GM18520 (cell line): ENCODE measurements at regions not wholly inside any gene's neighbourhood (a gene's known extent, or its start where the extent isn't known, plus 50 kb on each side); places are given as distances from the start of the nearest gene placed in this dataset.

Source experiments
- ATAC-seq: cut with Tn5 transposase; IDR thresholded peaks from one replicate; pipeline ENCODE4 v1.9.1; 2021; ENCODE audit not compliant: unreplicated experiment

DNA sequence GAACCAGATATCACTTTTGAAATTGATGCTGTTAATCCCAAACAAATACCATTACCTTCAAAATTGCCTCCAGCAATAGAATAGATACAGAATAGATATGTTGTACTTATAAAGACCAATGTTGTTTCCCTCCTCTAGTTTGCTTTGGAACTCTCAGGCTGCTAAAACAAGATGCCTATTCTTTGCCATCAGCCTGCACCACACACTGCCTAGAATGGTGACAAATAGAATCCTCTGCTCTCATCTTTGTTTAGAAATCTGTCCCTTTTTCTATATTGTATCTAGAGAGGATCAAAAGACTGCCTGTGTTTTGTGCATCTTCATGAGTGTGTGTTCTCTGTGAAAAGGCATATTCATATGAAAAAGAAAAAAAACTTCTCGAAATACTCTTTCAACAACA lies 349.2 kb upstream of the CCDC54 start:
- ATAC-seq = no peak

DNA sequence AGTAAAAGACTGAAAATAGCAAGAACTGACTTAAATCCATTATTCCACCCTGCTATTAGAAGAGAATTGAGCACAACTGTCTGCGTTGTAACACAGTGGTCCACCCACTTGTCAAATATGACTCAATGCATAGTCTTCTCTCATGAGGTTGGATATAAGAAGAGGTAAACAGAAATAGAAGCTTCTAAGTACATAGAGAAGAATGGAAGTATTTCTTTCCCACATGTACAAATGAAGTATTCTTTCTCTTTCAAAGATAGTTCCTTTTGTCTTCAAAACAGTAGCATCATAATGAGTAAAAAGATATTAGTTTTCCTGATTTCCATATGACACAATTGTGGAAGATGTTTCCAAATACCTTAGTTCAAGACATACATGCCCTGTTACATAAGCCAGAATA lies 348.6 kb upstream of the CCDC54 start:
- ATAC-seq = no peak

DNA sequence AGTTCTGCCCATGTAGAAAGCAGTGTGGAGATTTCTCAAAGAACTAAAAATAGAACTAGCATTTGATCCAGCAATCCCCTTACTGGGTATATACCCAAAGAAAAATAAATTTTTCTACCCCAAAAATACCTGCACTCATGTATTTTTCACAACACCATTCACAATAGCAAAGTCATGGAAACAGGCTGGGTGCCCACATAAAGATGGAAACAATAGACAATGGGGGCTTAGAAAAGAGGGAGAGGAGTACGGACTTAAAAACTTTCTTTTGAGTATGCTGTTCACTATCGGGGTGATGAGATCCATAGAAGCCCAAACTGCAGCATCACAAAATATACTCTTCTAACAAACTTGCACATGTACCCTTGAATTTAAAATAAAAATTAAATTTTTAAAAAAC lies 345.1 kb upstream of the CCDC54 start:
- no peak for ATAC-seq

DNA sequence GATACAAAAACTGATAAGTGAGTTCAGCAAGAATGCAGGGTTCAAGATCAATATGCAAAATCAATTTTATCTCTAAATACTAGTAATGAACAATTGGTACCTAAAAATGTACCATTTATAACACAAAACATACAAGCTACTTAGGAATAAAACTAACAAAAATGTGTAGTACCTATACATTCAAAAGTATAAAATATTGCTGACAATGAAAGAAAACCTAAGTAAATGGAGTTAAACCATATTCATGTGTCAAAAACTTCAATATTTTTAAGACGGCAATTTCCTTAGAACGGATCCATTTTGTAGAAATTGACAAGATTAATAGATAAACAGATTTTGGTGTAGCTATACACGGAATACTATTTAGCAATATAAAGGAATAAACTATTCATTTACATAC lies 343.1 kb upstream of the CCDC54 start:
- ATAC-seq = no peak

DNA sequence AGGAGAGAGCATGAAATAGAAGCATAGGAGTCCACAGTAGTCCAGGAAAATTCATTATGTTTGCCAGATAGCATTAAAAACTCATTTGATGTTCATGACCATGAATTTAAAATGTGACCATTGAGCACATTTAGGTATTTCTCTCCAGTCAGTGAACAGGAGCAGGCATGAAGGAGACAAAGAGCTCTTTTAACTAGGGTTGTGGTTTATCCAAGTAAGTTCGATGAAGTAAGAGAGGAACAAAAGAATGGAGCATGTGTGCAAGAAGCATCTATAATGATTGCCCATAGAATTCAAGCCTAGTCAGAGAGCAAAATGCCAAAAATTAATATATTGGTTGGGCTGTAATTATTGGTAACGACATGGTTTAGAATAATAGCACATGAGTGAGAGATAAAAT lies 342.1 kb upstream of the CCDC54 start:
- ATAC-seq = no peak

DNA sequence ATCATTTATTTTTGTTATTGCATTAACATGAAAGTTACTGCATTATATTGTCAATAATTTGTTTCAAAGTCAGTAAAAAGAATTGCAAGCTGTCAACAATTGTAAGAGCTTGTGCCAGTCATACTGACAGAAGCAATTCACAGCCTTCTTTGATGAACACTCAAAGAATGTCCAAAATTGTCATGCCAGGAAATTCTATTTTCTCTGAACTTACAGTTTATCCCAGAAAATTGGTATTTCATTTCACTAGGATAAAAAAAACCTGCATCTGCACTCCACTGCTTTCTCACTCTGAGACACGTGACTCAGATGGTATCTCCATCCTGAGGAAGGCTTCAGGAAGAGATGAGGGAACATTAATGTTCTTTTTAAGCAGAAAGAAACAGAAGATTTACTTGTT lies 332.6 kb upstream of the CCDC54 start:
- ATAC-seq = no peak

DNA sequence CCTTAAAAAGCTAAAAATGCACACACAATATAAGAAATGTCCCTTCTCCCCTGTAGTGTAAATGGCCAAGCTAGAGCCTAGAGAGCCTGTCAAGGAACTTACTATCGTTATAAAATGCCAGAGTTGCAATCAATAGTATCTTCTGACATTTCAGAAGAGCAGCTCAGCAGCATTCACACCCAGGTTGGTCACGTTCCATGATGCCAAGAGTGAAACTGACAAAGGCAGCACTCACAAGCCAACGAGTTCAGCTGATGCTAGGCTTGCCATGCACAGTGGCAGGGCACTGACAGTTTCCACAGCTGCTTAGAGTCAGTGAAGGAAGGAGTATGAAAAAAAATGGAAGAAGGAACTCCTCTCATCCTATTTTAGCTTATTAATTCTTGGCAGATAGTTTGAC lies 331.4 kb upstream of the CCDC54 start:
- no peak for ATAC-seq

DNA sequence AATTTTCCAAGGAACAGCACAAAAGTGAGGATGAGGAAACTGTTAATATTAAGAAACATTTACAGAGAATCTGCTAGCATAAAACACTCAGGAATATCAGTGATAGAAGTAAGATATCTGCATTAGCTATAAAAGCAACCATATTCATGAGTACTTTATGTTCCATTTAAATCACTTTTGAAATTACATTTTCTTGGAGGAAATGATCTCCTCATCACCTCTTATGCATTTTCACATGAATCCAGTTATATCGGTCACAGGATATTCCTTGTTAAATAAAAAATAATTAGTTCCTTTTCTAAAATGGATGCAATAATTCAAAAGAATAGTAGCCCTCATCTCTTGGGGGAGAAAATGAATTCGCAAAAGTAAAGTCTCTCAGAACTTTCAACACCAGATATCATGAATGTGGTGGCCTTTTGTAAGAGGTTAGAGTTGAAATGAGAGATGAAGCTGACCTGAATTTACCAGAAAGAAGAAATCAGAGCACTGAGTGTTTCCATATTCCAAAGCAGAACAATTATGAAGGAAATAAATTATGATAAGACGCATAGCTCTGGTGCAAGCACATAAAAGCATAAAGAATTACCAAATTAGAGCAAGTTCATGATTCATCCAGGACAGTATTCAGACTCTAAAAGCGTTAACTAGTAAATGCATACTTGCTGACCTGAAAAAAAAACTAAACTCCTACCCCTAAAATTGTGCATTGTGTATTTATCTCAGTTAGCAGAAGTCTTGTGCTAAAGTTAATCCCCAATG lies 321.9 kb upstream of the CCDC54 start:
- ATAC-seq = no peak

DNA sequence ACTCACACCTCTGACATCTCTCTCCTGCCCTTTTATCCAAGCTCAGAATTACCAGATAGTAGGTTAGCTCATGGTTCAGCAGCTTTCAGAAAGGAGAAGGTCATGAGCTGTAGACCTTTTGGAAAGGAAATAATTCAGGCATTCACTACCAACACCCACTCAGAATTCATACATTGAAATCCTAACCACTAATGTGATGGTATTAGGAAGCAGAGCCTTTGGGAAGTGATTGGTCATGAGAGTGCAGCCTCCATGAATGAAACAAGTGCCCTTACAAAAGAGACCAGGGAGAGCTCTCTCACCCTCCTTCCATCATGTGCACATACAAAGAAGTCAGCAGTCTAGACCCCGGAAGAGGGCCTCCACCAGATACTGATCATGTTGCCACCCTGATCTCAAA lies 315.8 kb upstream of the CCDC54 start:
- no peak for ATAC-seq

DNA sequence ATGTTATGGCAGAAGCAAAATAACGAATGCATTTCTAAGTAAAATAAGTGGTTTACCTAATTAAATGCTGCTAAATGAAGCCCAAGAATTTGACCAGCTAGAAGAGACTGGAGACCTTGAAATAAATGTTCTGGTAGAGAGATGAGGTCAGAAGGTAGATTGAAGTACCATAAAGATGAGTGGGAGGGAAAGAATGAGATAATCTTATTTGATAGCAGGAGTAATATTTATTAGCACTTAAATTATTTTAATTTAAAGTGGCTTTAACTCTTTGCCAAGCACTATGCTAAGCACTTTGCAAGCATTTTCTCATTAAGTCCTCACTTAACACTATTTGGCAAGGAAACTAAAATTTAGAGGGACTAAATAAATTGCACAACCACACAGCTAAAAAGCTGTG lies 314.9 kb upstream of the CCDC54 start:
- ATAC-seq = no peak

DNA sequence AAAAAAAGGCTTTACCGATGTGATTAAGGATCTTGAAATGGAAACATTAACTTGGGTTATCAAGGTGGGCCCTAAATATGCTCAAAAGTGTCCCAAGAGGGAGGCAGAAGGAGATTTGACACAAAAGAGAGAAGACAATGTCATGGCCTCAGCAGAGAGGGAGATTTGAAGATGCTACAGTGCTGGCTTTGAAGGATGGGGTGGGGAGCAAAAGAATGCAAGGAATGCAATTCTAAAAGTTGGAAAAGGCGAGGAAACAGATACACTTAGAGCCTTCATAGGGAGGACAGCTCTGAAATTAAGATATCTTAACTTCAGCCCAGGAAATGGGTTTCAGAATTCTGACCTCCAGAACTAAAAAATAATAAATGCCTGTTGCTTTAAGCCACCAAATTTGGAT lies 314.5 kb upstream of the CCDC54 start:
- ATAC-seq = no peak

DNA sequence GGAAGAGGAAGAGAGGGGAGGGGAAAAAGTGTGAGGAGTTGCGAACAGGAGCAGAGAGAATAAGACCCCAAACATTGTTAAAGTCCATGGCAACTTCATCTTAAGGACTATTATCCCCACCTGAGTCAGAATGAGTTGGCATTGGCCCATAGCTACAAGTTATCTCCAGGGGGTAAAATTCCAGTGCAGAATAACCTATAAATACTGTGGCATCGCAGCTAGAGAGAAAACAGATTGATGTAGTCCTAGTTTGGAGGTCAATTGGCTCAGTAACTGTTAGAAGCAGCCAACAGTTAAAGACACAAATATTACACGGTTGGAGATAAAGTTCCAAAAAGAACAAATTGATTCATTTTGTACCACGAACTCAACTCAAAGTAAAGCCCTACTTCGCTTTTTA lies 313.9 kb upstream of the CCDC54 start:
- ATAC-seq = no peak

DNA sequence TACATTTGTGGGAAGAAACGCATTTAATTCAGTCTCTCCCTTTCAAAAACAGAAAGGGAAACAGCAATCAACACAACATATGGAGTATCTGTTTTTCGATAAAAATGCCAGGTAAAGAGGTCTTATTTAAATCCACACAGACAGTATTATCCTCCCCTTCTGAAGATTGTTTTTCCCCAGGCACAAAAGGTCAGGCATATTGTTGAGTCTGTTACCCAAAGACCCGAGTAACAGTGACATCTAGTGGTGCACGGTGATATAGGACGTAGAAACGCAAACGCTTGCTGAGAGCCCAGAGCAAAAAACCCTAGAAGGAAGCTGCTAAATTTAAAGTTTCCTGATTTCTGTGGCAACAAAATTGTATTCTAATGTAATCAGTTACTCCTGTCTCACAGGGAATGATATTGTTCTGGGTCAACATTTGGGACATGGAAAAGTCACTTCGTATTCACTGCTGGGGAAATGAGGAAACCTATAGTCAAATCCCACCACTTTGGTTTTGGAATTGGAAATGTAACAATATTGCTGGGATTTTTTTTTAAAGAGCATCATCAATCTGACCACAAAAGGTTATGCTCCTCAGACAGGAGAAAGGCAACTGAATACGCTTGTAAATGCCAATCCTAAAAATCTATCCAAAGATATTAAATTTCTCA lies 312.7 kb upstream of the CCDC54 start:
- ATAC-seq = peak; percentile 83

DNA sequence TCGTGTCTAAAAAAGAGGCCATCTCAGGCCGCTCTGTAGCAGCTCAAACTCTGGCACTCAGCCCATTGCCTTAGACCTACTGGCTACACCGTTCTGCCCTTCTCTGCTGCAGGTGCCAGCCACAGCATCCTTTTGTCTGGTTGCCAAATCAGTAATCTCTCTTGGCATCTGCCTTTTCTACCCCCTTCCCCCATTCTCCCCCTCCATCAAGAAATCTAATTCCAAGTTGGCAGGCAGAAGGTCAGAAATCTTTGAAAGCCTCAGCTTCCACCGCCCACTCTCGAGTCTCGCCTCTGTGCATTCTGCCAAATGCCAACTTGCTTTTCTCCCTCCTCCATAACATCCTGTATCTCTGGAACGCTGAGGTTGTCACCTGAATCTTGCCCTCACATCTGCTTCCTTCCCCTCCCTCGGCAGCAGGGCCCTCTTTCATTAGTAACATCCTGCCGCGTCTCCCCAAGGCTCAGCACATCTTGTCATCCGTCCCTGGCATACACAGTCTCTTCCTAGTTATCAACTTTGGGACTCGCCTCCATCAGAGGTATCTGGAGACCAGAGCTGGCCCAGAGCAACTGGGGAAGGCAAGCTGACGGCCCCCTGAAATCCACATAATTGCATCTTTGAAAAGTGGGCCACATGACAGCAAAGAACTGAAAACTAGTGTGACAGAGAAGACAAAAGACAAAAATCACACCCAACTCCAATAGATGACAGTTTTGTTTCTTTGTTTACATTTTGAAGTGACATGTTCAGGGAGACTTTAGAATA lies 312.0 kb upstream of the CCDC54 start:
- ATAC-seq = no peak

DNA sequence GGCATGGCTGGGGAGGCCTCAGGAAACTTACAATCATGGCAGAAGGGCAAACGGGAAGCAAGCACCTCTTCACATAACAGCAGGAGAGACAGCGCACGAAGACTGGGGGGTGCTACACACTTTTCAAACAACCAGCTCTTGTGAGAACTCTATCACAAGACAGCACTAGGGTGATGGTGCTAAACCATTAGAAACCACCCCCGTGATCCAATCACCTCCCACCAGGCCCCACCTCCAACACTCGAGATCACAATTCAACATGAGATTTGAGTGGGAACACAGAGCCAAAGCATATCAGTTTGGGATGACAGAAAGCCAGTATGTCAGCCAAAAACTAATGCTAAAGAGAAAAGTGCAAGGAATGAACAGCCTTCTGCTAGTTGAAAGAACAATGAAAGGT lies 309.8 kb upstream of the CCDC54 start:
- ATAC-seq = no peak

DNA sequence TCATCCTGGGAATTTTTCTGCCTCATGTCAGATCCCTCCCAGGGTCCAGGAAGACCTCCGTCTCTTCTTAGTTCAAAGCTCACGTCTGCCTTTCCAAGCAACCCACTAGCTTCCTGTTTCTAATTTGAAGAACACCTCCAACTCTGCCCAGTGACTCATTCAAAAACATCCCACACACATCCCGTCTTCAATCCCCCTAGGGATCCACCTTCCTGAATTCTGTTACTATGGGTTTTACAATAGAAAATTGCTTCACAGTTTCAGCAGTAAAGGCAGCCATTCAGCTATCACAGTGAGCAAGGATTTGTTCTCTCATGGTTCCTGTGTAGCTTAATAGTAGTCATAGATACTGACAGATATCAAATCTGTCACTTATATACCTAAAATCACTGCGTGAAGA lies 308.3 kb upstream of the CCDC54 start:
- ATAC-seq = no peak

DNA sequence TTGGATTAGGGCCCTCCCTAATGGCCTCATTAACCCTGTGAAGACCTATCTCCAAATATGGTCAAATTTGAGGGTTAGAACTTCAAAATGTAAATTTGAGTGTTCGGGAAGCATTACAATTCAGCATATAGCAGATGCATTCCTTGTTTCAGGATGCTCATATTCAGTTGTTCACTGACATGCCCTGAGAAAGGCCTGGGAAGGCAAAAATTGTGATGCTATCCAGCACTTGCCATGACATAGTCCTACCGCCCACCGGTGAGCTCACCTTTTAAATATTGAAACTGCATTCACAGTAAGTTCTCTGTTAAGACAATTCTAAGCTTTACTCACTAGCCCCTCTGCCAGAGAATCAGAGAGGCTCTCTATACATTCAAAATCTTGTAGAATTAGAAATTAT lies 300.3 kb upstream of the CCDC54 start:
- ATAC-seq = no peak

DNA sequence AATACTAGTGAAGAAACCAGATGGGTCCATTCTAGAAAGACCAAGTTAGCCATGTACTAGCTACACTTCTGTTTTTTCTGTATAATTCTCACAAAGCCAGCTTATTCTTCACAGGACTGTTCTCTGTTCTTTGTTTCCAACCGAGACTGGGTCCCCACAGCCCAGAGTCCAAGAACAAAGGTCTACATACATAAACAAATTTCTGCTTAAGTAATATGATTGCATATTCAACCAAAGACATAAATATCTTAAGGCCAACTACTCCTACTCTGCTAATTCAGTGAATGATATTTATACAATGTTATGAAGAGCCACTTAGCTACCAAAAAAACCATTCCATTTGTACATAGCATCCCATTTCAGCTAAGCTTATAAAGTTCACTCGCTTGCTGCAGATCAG lies 299.8 kb upstream of the CCDC54 start:
- ATAC-seq = no peak

DNA sequence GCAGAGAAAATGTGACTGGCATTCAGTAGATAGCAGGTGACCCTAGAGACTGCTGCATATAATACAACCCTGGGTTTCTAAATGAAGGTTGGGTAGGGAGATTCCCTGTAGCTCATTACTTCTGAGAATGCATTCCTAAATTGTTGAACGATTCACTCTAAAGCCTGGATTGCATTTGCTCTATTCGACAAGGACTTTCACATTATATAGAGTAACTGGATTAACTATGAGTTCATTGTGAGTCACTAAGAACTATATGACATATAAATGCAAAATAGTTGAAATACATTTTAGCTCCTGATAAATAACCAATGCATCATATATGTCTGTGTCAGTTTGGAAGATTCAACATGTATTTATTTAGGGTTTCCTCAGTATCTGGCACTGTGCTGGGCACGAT lies 294.7 kb upstream of the CCDC54 start:
- ATAC-seq = no peak

DNA sequence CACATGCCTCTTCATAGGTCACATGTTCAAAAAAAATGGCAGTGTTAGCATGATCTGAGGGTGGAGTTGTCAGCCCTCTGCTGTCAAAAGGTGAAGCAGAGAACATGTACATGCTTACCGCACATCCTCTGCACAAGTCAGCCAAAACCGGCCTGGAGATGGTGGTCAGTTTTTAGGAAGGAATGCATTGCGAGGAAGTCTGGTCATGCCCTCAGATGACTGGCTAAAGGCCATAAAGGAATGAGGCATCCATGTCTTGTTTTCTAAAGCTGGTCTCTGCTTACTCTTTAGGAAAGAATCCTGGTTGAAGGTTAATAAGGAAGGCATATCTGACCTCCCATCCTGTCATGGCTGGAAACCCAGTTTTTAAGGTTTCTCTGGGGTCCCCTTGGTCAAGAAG lies 292.0 kb upstream of the CCDC54 start:
- ATAC-seq = no peak

DNA sequence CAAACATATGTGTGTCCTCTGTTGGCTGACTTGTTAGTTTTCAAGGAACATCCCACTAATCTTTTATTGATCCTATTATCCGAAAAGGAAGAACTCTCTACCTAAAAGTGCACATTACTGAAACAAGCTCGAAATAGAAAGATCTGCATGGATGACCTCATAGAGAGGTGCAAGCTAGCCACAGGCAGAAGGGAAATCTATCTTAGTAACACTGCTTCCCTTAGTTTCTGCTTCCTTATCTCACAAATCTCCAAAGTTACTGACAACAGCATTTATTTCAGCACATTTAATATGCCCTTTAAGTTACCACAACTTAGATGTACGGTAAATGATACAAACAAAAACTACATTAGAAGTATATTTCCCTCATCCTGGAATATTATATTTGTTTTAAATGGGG lies 285.1 kb upstream of the CCDC54 start:
- ATAC-seq = no peak

DNA sequence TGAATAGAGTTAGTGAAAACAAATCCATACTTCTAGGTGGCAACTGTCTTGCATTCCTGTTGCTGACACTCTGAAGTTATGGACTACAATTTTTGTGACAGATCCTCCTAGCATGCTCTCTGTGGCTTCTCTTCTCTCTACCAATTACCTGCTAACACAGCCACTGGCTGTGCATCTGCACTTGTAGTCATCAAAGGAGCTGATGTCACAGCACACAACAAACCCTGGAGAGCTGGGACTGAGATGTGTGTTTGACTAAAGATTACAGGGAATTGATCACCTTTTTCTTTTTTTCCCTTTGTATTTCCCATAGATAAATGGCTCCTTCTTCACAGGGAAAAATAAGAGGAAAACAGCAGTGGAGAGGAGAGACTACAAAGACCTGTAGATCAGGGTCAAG lies 278.4 kb upstream of the CCDC54 start:
- no peak for ATAC-seq
